ENCODE measurements at regions not wholly inside any gene's neighbourhood (a gene's known extent, or its start where the extent isn't known, plus 50 kb on each side); places are given as distances from the start of the nearest gene placed in this dataset.

DNA sequence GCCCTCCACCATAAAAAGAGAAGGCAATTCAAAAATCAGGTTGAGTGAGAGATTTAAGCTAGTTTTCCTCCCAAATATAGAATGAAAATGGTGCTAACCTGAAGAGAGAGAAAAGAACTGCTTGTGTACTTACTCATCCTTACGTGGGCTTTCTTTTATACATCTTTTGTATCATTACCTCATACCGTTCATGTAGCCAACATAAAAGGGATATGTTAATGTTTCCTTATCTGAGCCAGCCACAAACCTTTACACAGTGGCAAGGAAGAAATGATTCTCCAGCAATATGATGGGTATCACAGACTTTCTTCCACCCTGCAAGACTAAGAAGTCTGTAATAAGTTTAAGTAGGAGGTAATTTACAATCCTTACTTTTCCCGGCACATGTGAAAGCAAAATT, 600.8 kb upstream of the ZNF385D start:
- TF ChIP-seq, protein P1, sequence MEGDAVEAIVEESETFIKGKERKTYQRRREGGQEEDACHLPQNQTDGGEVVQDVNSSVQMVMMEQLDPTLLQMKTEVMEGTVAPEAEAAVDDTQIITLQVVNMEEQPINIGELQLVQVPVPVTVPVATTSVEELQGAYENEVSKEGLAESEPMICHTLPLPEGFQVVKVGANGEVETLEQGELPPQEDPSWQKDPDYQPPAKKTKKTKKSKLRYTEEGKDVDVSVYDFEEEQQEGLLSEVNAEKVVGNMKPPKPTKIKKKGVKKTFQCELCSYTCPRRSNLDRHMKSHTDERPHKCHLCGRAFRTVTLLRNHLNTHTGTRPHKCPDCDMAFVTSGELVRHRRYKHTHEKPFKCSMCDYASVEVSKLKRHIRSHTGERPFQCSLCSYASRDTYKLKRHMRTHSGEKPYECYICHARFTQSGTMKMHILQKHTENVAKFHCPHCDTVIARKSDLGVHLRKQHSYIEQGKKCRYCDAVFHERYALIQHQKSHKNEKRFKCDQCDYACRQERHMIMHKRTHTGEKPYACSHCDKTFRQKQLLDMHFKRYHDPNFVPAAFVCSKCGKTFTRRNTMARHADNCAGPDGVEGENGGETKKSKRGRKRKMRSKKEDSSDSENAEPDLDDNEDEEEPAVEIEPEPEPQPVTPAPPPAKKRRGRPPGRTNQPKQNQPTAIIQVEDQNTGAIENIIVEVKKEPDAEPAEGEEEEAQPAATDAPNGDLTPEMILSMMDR (IDR thresholded peaks at IDR 0.05; ENCODE audit: borderline replicate concordance, extremely low read depth, low read length, poor library complexity, severe bottlenecking) = no peak
- TF ChIP-seq EZH2 (IDR thresholded peaks at IDR 0.05; ENCODE audit: borderline replicate concordance, low read depth, low read length, severe bottlenecking) = no peak

Measured in DND-41 (cell line).